Keratinocyte (primary cell): ENCODE measurements at regions not wholly inside any gene's neighbourhood (a gene's known extent, or its start where the extent isn't known, plus 50 kb on each side); places are given as distances from the start of the nearest gene placed in this dataset.

Source experiments
- DNase-seq: peaks from one replicate; pipeline ENCODE4 v3.0.0-alpha.2; 2011; ENCODE audit warnings: low read depth, missing footprints, low spot score
- FAIRE-seq: peaks from 2 replicates; lab custom pipeline; 2011; peaks lifted over from hg19 to GRCh38; lab: Jason Lieb, UNC
- H2AFZ ChIP-seq: 2 replicates; pipeline ENCODE4 v1.6.0; 2012; ENCODE audit warnings: low read length, control low read depth, inconsistent platforms; ENCODE audit not compliant: control insufficient read depth
- H3K27ac ChIP-seq: 2 replicates; pipeline ENCODE4 v1.5.1; 2011; ENCODE audit warnings: low read length; ENCODE audit not compliant: control insufficient read depth, insufficient read depth
- H3K27me3 ChIP-seq: 3 replicates; pipeline ENCODE4 v1.6.0; 2011; ENCODE audit warnings: low read length; ENCODE audit not compliant: control insufficient read depth, insufficient read depth; ENCODE audit errors: extremely low read depth
- H3K36me3 ChIP-seq, 2 experiments: 2 replicates in 1 of 2; 3 replicates in 1 of 2; pipeline ENCODE4 v1.5.1; 2011; ENCODE audit warnings: low read length in 2 of 2, mild to moderate bottlenecking in 1 of 2; ENCODE audit not compliant: control insufficient read depth in 2 of 2, insufficient read depth in 2 of 2; ENCODE audit errors: extremely low read depth in 1 of 2
- H3K4me1 ChIP-seq: 3 replicates; pipeline ENCODE4 v1.5.1; 2011; ENCODE audit warnings: low read length; ENCODE audit not compliant: control insufficient read depth, insufficient read depth; ENCODE audit errors: extremely low read depth
- H3K4me2 ChIP-seq: 3 replicates; pipeline ENCODE4 v1.6.0; 2011; ENCODE audit warnings: low read depth, low read length; ENCODE audit not compliant: control insufficient read depth, insufficient read depth; ENCODE audit errors: extremely low read depth
- H3K4me3 ChIP-seq, 3 experiments: fragments of 200-600 bp in 1 of 3; sonication (generic) in 1 of 3; 2 replicates in 2 of 3; 3 replicates in 1 of 3; pipeline ENCODE4 v1.5.1; 2011 to 2016; ENCODE audit warnings: low read length in 3 of 3, mild to moderate bottlenecking in 3 of 3, control low read depth in 2 of 3, inconsistent platforms in 1 of 3, low read depth in 1 of 3, mixed read lengths in 1 of 3, mixed run types in 1 of 3, moderate library complexity in 1 of 3; ENCODE audit not compliant: control insufficient read depth in 2 of 3, insufficient read depth in 2 of 3; ENCODE audit errors: extremely low read depth in 1 of 3
- H3K79me2 ChIP-seq: 2 replicates; pipeline ENCODE4 v1.6.0; 2012; ENCODE audit warnings: low read length; ENCODE audit not compliant: control insufficient read depth, insufficient read depth
- H3K9ac ChIP-seq: 3 replicates; pipeline ENCODE4 v1.6.0; 2011; ENCODE audit warnings: low read length; ENCODE audit not compliant: control insufficient read depth, insufficient read depth; ENCODE audit errors: extremely low read depth
- H3K9me1 ChIP-seq: 3 replicates; pipeline ENCODE4 v1.6.0; 2011; ENCODE audit warnings: low read length; ENCODE audit not compliant: control insufficient read depth, insufficient read depth; ENCODE audit errors: extremely low read depth
- H3K9me3 ChIP-seq: 2 replicates; pipeline ENCODE4 v1.5.1; 2012; ENCODE audit warnings: low read depth, low read length; ENCODE audit not compliant: control insufficient read depth
- H4K20me1 ChIP-seq: 3 replicates; pipeline ENCODE4 v1.6.0; 2011; ENCODE audit warnings: low read length; ENCODE audit not compliant: control insufficient read depth, insufficient read depth; ENCODE audit errors: extremely low read depth
- EZH2 ChIP-seq: IDR thresholded peaks from one replicate; pipeline ENCODE4 v1.6.1; 2012; ENCODE audit warnings: inconsistent platforms, mild to moderate bottlenecking, low read length, moderate library complexity
- dilution Hi-C: fragments of 300-500 bp; cut with MboI; formaldehyde crosslinking; loops from one replicate; pipeline ENCODE4 v1.7.0; 2020; ENCODE audit warnings: low sequenced_read_pairs; ENCODE audit not compliant: extremely low pct_ligation_motif_present
- TF ChIP-seq, protein P1 (sequence below), 3 experiments: IDR thresholded peaks in 1 of 3; conservative IDR thresholded peaks in 1 of 3; optimal IDR thresholded peaks in 1 of 3; 2 replicates in 2 of 3; 3 replicates in 1 of 3; pipeline versions ENCODE3 to v1.5.1; 2011; ENCODE audit warnings: low read length in 3 of 3, mild to moderate bottlenecking in 3 of 3, moderate library complexity in 2 of 3, control low read depth in 1 of 3, inconsistent platforms in 1 of 3; ENCODE audit not compliant: insufficient read depth in 2 of 3; ENCODE audit errors: extremely low read depth in 1 of 3

DNA sequence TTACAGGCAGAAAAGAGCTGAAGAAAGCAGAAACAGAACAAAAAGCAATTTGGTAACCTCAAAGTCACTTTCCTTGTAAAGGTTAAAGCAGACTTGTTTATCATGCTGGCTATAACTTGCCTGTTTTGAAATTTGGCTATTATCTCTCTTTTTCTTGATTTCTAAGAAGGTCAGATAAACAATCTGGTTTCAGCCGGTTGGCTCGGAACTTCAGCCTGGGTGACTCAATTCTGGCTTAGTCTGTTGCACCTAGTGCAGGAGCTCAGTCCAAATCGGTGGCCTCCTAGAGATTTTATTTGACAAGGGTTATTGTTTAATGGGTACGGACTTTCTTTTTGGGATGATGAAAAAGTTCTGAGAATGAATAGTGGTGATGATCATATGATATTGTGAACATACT lies 367.1 kb upstream of the B3GAT1 start:
- H3K9me1 ChIP-seq, result no peaks in the 10 kb centered on the region
- no peaks in the 10 kb centered on the region for H3K4me1 ChIP-seq
- TF ChIP-seq EZH2, result no peak
- TF ChIP-seq, protein P1, sequence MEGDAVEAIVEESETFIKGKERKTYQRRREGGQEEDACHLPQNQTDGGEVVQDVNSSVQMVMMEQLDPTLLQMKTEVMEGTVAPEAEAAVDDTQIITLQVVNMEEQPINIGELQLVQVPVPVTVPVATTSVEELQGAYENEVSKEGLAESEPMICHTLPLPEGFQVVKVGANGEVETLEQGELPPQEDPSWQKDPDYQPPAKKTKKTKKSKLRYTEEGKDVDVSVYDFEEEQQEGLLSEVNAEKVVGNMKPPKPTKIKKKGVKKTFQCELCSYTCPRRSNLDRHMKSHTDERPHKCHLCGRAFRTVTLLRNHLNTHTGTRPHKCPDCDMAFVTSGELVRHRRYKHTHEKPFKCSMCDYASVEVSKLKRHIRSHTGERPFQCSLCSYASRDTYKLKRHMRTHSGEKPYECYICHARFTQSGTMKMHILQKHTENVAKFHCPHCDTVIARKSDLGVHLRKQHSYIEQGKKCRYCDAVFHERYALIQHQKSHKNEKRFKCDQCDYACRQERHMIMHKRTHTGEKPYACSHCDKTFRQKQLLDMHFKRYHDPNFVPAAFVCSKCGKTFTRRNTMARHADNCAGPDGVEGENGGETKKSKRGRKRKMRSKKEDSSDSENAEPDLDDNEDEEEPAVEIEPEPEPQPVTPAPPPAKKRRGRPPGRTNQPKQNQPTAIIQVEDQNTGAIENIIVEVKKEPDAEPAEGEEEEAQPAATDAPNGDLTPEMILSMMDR (optimal IDR thresholded peaks at IDR 0.05 in 1 of 3, IDR thresholded peaks at IDR 0.05 in 1 of 3, conservative IDR thresholded peaks at IDR 0.05 in 1 of 3; ENCODE audit: extremely low read depth in 1 of 3, insufficient read depth in 2 of 3, low read length in 3 of 3), result no peak
- H3K4me2 ChIP-seq, result no peak overlapping the region
- no peak overlapping the region for H3K4me3 ChIP-seq
- no peak overlapping the region for H2AFZ ChIP-seq
- H3K9ac ChIP-seq, result no peak overlapping the region
- H3K27ac ChIP-seq, result no peak overlapping the region
- no peak for FAIRE-seq
- no peaks in the 10 kb centered on the region for H3K27me3 ChIP-seq
- dilution Hi-C loops, result no loop called here
- no peaks in the 10 kb centered on the region for H3K79me2 ChIP-seq
- H4K20me1 ChIP-seq, result no peaks in the 10 kb centered on the region
- no peaks in the 10 kb centered on the region for H3K9me3 ChIP-seq
- H3K36me3 ChIP-seq, result no peaks in the 10 kb centered on the region
- DNase-seq, result no peak

- no peaks in the 10 kb centered on the region for H3K36me3 ChIP-seq
- no peaks in the 10 kb centered on the region for H3K79me2 ChIP-seq
- H2AFZ ChIP-seq, result no peak overlapping the region
- FAIRE-seq, result no peak
- no peaks in the 10 kb centered on the region for H3K27me3 ChIP-seq
- H3K4me2 ChIP-seq, result no peak overlapping the region
- H3K9me1 ChIP-seq, result no peaks in the 10 kb centered on the region
- DNase-seq, result no peak
- dilution Hi-C loops, result no loop called here
- no peak overlapping the region for H3K9ac ChIP-seq
- no peak overlapping the region for H3K27ac ChIP-seq
- no peaks in the 10 kb centered on the region for H4K20me1 ChIP-seq
- no peaks in the 10 kb centered on the region for H3K4me1 ChIP-seq
- H3K9me3 ChIP-seq, result no peaks in the 10 kb centered on the region
- TF ChIP-seq EZH2, result no peak
- TF ChIP-seq, protein P1 (optimal IDR thresholded peaks at IDR 0.05 in 1 of 3, IDR thresholded peaks at IDR 0.05 in 1 of 3, conservative IDR thresholded peaks at IDR 0.05 in 1 of 3; ENCODE audit: extremely low read depth in 1 of 3, insufficient read depth in 2 of 3, low read length in 3 of 3), result no peak
- H3K4me3 ChIP-seq, result no peak overlapping the region
Measured at GRCh38 chr11:134768463-134768862, 356.4 kb upstream of the B3GAT1 start.
